NCI-H2107 (cell line): ENCODE measurements at regions not wholly inside any gene's neighbourhood (a gene's known extent, or its start where the extent isn't known, plus 50 kb on each side); places are given as distances from the start of the nearest gene placed in this dataset.
"Not testable (repeated sequence)": the region's sequence is repeated elsewhere in the genome, so short reads cannot be mapped to it uniquely, and the experiment has no call there.

Source experiments
- DNase-seq: peaks from one replicate; lab custom pipeline; 2025; lab: John Stamatoyannopoulos, UW

DNA sequence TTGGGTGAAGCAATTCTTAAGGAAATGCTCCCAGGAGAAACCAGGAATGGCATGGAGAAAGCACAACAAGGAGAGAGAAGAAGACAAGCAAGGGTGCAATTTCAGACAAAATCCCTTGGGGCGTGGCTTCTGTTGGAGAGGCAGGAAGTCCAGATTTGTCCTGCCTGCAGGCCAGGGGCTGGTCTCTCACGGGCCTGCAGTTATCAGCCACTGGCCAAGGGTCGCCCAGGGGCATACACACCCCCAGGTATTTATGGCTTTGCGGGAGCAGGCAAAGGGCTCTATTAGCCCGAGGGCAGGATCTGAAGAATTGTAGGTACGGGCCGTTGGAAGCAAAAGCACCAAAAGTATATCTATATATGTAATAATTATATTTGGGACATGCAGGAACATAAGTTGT lies 87.7 kb downstream of the IYD start:
- no peak for DNase-seq

- DNase-seq, result no peak
Measured at GRCh38 chr6:150456902-150457643, 88.3 kb downstream of the IYD start.

- DNase-seq, result no peak
Measured at GRCh38 chr6:150458579-150458978, 89.8 kb downstream of the IYD start.

- no peak for DNase-seq
Measured at GRCh38 chr6:150463852-150464251, 95.0 kb downstream of the IYD start.

- DNase-seq, result no peak
Measured at GRCh38 chr6:150464966-150465365, 96.2 kb downstream of the IYD start.

- DNase-seq, result no peak
Measured at GRCh38 chr6:150465610-150466009, 96.8 kb downstream of the IYD start.

GRCh38 chr6:150466196-150466595 lies 97.4 kb downstream of the IYD start:
- no peak for DNase-seq

- no peak for DNase-seq
Measured at GRCh38 chr6:150470131-150470530, 101.3 kb downstream of the IYD start.

DNA sequence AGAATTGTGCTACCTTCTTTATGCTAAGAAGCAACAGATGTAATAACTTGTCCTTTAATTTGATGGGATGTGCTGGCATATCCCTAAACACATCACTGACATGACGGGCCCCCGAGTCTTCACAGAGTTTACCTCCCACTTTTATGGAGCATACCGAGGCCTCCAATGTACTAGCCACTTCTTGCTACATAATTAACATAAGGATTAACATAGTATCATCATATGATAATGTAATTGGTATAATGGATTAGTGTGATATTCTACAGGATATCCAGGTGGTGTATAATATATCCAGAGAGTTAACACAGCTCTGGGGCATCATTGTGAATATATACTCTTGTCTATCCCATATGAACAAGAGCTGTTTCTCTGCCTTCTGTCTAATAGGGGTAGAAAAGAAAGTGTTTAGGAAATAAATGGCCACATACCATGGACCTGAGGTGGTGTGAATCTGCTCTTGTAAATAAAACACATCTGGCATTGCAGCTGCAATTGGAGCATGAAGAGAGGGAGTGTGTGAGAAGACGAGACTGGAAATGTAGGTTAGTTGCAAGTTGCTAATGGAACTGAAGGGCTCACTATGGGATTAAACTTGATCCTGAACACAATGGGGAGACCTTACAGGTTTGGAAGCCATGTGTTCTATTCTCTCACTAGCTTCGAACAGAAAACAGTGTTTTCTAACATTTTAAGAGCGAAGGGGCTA lies 102.3 kb downstream of the IYD start:
- no peak for DNase-seq

DNA sequence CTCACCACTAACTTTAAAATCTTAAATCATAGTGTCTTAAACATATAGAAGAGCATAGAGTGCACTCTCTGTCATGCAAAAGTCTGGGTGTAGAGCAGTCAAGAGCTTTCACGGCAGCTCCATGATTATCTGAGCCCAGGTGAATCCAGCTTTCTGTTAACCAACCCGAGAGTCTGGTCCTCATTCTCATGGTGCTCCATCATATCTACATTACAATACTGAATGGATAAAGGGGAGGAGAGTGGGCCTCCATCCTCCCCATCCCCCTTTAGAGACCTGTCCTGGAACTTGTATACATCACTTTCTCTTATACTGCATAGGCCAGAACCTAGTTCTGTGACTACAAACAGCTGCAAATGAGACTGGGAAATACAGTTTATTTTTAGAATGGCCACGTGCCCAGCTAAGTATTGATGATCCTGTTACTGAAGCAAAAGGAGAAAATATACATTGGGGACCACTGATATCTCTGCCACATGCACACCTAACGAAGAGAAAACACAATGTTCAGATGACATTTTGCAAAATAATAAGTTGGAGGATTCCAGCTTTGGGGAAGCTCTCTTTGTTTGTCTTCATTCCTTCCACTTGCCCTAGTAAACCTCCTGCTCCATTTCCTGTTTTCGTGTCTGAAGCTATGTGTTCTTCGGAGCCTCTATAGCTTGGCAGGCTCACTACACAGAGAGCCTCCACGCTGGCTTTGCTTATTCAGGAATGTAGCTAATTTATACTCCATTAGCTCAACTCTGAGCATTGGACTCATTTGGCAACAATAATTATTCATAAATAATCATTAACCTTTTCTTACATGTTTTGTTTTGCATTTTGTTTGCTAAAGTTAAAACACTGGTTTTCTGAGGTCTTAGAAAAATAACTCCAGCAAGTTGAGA lies 110.1 kb downstream of the IYD start:
- DNase-seq, result no peak

GRCh38 chr6:150482883-150483409 lies 114.1 kb downstream of the IYD start:
- no peak for DNase-seq

GRCh38 chr6:150485161-150485958 lies 114.3 kb upstream of the PLEKHG1 start:
- DNase-seq, result no peak

GRCh38 chr6:150486048-150486447 lies 113.6 kb upstream of the PLEKHG1 start:
- no peak for DNase-seq

- no peak for DNase-seq
Measured at GRCh38 chr6:150490586-150490985, 109.1 kb upstream of the PLEKHG1 start.

GRCh38 chr6:150491131-150491810 lies 108.4 kb upstream of the PLEKHG1 start:
- DNase-seq, result no peak

- DNase-seq, result no peak
Measured at GRCh38 chr6:150491811-150492172, 107.9 kb upstream of the PLEKHG1 start.

- no peak for DNase-seq
Measured at GRCh38 chr6:150492507-150492906, 107.2 kb upstream of the PLEKHG1 start.

GRCh38 chr6:150492941-150493340 lies 106.7 kb upstream of the PLEKHG1 start:
- DNase-seq, result no peak

DNA sequence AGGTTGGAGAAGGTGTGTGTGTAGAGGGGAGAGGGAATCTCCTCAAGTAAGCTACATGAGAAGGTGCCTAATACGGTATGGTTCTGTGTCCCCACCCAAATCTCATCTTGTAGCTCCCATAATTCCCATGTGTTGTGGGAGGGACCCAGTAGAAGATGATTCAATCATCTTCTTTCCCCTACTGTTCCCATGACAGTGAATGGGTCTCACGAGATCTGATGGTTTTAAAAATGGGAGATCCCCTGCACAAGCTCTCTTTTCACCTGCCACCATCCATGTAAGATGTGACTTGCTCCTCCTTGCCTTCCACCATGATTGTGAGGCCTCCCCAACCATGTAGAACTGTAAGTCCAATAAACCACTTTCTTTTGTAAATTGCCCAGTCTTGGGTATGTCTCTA lies 106.1 kb upstream of the PLEKHG1 start:
- DNase-seq, result not testable (repeated sequence)

DNA sequence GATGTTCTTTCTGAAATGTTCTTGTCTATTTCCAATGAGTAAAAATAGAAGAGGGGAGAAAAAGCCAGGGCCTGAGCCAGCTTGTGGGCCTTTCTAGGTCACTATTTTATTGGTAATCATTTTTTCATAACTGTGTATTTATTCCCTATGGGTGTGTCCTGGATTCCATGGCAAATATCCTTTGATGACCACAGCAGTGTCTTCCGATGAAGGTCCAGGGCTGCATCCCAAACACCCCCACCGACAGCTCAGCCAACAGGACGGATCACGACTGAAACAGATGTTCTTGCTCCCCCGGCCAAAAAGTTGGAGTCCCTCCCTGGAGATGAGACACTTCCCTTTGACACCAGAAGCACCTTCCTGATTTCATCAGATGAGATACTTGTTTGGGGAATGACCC lies 105.4 kb upstream of the PLEKHG1 start:
- no peak for DNase-seq

DNA sequence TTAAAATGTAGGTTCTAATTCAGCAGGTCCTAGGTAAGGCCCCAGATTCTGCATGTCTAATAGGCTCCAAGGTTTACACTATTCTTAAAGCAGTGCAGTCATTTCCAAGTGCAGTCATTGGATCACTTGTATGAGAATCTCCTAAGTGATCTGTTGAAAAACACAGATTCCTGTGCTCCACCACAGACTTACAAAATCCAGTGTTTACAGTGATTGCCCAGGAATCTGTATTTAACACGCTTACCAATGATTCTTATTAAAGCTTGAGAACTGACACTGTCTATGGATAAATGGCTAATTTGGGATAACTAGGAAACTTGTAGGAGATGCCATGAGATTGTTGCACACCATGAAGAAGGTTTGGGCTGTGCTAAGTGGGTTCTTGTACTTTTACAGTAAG lies 104.6 kb upstream of the PLEKHG1 start:
- no peak for DNase-seq
